Neural progenitor cell (in vitro differentiated cells): ENCODE measurements at regions not wholly inside any gene's neighbourhood (a gene's known extent, or its start where the extent isn't known, plus 50 kb on each side); places are given as distances from the start of the nearest gene placed in this dataset.

Experiments used
- EZH2 ChIP-seq: fragments of 200-600 bp; sonication (generic); IDR thresholded peaks from 2 replicates; pipeline ENCODE4 v1.6.1; 2017; ENCODE audit warnings: antibody characterized with exemption, mild to moderate bottlenecking, moderate library complexity
- TF ChIP-seq, protein P1 (sequence below): fragments of 200-600 bp; sonication (generic); IDR thresholded peaks from 2 replicates; pipeline ENCODE4 v1.5.1; 2017; ENCODE audit warnings: antibody characterized with exemption, mild to moderate bottlenecking

DNA sequence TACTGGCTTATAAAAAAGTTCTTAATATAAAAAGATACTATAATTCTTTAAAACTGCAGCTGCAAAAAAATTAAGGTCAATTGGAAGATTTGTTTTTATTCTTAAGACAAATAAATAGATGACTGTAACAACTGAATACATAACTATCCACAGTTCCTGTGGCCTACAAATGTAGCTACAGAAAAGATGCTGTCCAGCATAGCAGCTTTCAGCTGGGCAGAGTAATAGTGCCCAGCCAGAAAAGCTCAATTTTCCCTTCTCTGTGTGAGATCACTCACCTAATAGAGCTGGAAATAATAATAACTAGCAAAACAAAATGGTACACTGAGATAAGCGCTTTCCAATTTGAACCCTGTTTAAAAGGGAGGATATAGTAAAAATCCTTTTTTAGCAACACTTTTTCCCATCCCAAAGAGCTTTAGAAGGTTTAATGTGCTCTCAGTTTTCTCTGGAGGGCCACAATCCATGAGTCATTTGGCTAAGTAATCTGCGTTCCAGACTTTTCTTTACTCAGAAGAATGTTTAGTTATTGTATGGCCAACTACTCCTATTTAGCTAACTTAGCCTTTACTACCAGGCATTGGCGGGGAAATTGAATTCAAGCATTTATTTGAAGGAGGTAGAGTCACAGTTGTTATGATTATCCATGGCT is 158.1 kb upstream of the SLC39A10 start:
- TF ChIP-seq EZH2, result no peak
- TF ChIP-seq, protein P1, sequence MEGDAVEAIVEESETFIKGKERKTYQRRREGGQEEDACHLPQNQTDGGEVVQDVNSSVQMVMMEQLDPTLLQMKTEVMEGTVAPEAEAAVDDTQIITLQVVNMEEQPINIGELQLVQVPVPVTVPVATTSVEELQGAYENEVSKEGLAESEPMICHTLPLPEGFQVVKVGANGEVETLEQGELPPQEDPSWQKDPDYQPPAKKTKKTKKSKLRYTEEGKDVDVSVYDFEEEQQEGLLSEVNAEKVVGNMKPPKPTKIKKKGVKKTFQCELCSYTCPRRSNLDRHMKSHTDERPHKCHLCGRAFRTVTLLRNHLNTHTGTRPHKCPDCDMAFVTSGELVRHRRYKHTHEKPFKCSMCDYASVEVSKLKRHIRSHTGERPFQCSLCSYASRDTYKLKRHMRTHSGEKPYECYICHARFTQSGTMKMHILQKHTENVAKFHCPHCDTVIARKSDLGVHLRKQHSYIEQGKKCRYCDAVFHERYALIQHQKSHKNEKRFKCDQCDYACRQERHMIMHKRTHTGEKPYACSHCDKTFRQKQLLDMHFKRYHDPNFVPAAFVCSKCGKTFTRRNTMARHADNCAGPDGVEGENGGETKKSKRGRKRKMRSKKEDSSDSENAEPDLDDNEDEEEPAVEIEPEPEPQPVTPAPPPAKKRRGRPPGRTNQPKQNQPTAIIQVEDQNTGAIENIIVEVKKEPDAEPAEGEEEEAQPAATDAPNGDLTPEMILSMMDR, result no peak
